GM12872 (cell line): ENCODE measurements at regions not wholly inside any gene's neighbourhood (a gene's known extent, or its start where the extent isn't known, plus 50 kb on each side); places are given as distances from the start of the nearest gene placed in this dataset.

Experiments used
- CTCF ChIP-seq: IDR thresholded peaks from 3 replicates; pipeline ENCODE4 v1.5.1; 2011; ENCODE audit warnings: low read depth, mild to moderate bottlenecking, low read length, moderate library complexity; ENCODE audit not compliant: insufficient read depth

- no peak for TF ChIP-seq CTCF
Measured at GRCh38 chr7:142506601-142507000, 242.7 kb upstream of the PRSS1 start.

GRCh38 chr7:142503036-142503435, 245.2 kb upstream of the PRSS58 start:
- no peak for TF ChIP-seq CTCF

- no peak for TF ChIP-seq CTCF
Measured at GRCh38 chr7:142501434-142501833, 243.6 kb upstream of the PRSS58 start.

- TF ChIP-seq CTCF = no peak
Measured at GRCh38 chr7:142500366-142500765, 242.5 kb upstream of the PRSS58 start.

GRCh38 chr7:142499635-142500034, 241.8 kb upstream of the PRSS58 start:
- TF ChIP-seq CTCF = no peak

GRCh38 chr7:142498364-142498763, 240.5 kb upstream of the PRSS58 start:
- no peak for TF ChIP-seq CTCF

- TF ChIP-seq CTCF = peak; percentile 74
Measured at GRCh38 chr7:142496545-142496991, 238.7 kb upstream of the PRSS58 start.

- TF ChIP-seq CTCF = no peak
Measured at GRCh38 chr7:142494021-142494420, 236.2 kb upstream of the PRSS58 start.
